H9 (cell line): ENCODE measurements at regions not wholly inside any gene's neighbourhood (a gene's known extent, or its start where the extent isn't known, plus 50 kb on each side); places are given as distances from the start of the nearest gene placed in this dataset.

Experiments used
- DNase-seq: peaks from one replicate; pipeline ENCODE4 v3.0.0-alpha.2; 2017
- H2AFZ ChIP-seq: one replicate; pipeline ENCODE4 v1.6.1; 2013; ENCODE audit warnings: mild to moderate bottlenecking, low read length, control low read depth, moderate library complexity
- H2AK5ac ChIP-seq: 2 replicates; pipeline ENCODE4 v1.6.1; 2013; ENCODE audit warnings: low read length, control low read depth, mixed read lengths; ENCODE audit not compliant: insufficient read length
- H2BK120ac ChIP-seq: one replicate; pipeline ENCODE4 v1.6.1; 2013; ENCODE audit warnings: low read depth, mild to moderate bottlenecking, low read length, control low read depth, inconsistent platforms; ENCODE audit not compliant: poor library complexity, severe bottlenecking
- H2BK12ac ChIP-seq: 2 replicates; pipeline ENCODE4 v1.6.1; 2013; ENCODE audit warnings: low read length, control low read depth, mixed read lengths, low read depth; ENCODE audit not compliant: insufficient read length
- H2BK15ac ChIP-seq: 2 replicates; pipeline ENCODE4 v1.6.1; 2013; ENCODE audit warnings: low read depth, low read length, control low read depth
- H2BK20ac ChIP-seq: one replicate; pipeline ENCODE4 v1.6.1; 2013; ENCODE audit warnings: low read depth, mild to moderate bottlenecking, low read length, control low read depth, inconsistent platforms; ENCODE audit not compliant: poor library complexity, severe bottlenecking
- H2BK5ac ChIP-seq: 2 replicates; pipeline ENCODE4 v1.6.1; 2013; ENCODE audit warnings: low read length, control low read depth, mixed read lengths; ENCODE audit not compliant: insufficient read length
- H3K14ac ChIP-seq: 2 replicates; pipeline ENCODE4 v1.6.1; 2013; ENCODE audit warnings: low read length, control low read depth; ENCODE audit not compliant: insufficient read depth
- H3K18ac ChIP-seq: 2 replicates; pipeline ENCODE4 v1.6.1; 2013; ENCODE audit warnings: low read depth, mild to moderate bottlenecking, mixed read lengths, low read length, control low read depth; ENCODE audit not compliant: insufficient read length
- H3K23ac ChIP-seq: 2 replicates; pipeline ENCODE4 v1.6.1; 2013; ENCODE audit warnings: low read length, control low read depth, mixed read lengths, low read depth; ENCODE audit not compliant: insufficient read length
- H3K23me2 ChIP-seq: 2 replicates; pipeline ENCODE4 v1.6.1; 2013; ENCODE audit warnings: low read depth, mild to moderate bottlenecking, mixed read lengths, low read length, control low read depth; ENCODE audit not compliant: insufficient read length, poor library complexity, severe bottlenecking
- H3K27ac ChIP-seq: 2 replicates; pipeline ENCODE4 v1.5.1; 2013; ENCODE audit warnings: low read length, control low read depth, mixed read lengths, low read depth; ENCODE audit not compliant: insufficient read length
- H3K27me3 ChIP-seq: 2 replicates; pipeline ENCODE4 v1.6.1; 2013; ENCODE audit warnings: low read length, control low read depth, inconsistent platforms; ENCODE audit not compliant: insufficient read depth
- H3K4ac ChIP-seq: 2 replicates; pipeline ENCODE4 v1.6.1; 2013; ENCODE audit warnings: low read depth, mild to moderate bottlenecking, control low read depth, inconsistent platforms, low read length, moderate library complexity
- H3K4me1 ChIP-seq: 2 replicates; pipeline ENCODE4 v1.6.1; 2013; ENCODE audit warnings: low read length, control low read depth, inconsistent platforms; ENCODE audit not compliant: insufficient read depth
- H3K4me2 ChIP-seq: 2 replicates; pipeline ENCODE4 v1.6.1; 2013; ENCODE audit warnings: low read length, control low read depth, mixed read lengths; ENCODE audit not compliant: insufficient read length, insufficient read depth
- H3K56ac ChIP-seq: 2 replicates; pipeline ENCODE4 v1.6.1; 2013; ENCODE audit warnings: low read depth, mild to moderate bottlenecking, mixed read lengths, low read length, control low read depth; ENCODE audit not compliant: insufficient read length
- H3K79me1 ChIP-seq: 2 replicates; pipeline ENCODE4 v1.6.1; 2013; ENCODE audit warnings: low read depth, mild to moderate bottlenecking, moderate library complexity, low read length, control low read depth, inconsistent platforms; ENCODE audit not compliant: insufficient read depth, poor library complexity, severe bottlenecking
- H3K79me2 ChIP-seq: 2 replicates; pipeline ENCODE4 v1.6.1; 2013; ENCODE audit warnings: low read length, control low read depth, inconsistent platforms; ENCODE audit not compliant: insufficient read depth
- H3K9ac ChIP-seq: 2 replicates; pipeline ENCODE4 v1.6.1; 2013; ENCODE audit warnings: low read length, control low read depth, mixed read lengths; ENCODE audit not compliant: insufficient read length; ENCODE audit errors: extremely low read depth
- H3K9me3 ChIP-seq: one replicate; pipeline ENCODE4 v1.6.1; 2013; ENCODE audit warnings: low read depth, low read length, inconsistent platforms; ENCODE audit not compliant: control insufficient read depth
- H3T11ph ChIP-seq: one replicate; pipeline ENCODE4 v1.6.1; 2013; ENCODE audit warnings: mild to moderate bottlenecking, low read length, control low read depth, inconsistent platforms
- H4K20me1 ChIP-seq: one replicate; pipeline ENCODE4 v1.6.1; 2013; ENCODE audit not compliant: control insufficient read depth, insufficient read length, insufficient read depth
- H4K5ac ChIP-seq: 2 replicates; pipeline ENCODE4 v1.6.1; 2013; ENCODE audit warnings: low read depth, mild to moderate bottlenecking, mixed read lengths, low read length, control low read depth; ENCODE audit not compliant: insufficient read length
- H4K8ac ChIP-seq: replicated peaks from 2 replicates; pipeline ENCODE4 v1.6.1; 2013; ENCODE audit warnings: low read length, control low read depth, mixed read lengths, low read depth; ENCODE audit not compliant: insufficient read length
- H4K91ac ChIP-seq: 2 replicates; pipeline ENCODE4 v1.6.1; 2013; ENCODE audit warnings: low read depth, mild to moderate bottlenecking, moderate library complexity, mixed read lengths, low read length, control low read depth; ENCODE audit not compliant: insufficient read length
- H3K27ac Mint-ChIP-seq, 3 experiments: 2 replicates in 2 of 3; 3 replicates in 1 of 3; pipeline ENCODE4 v1.8.0; 2020 to 2021; ENCODE audit warnings: mixed read lengths in 3 of 3, mild to moderate bottlenecking in 1 of 3, moderate library complexity in 1 of 3
- H3K27me3 Mint-ChIP-seq: 2 replicates; pipeline ENCODE4 v1.8.0; 2021; ENCODE audit warnings: low read depth, mild to moderate bottlenecking, moderate library complexity, mixed read lengths
- H3K36me3 Mint-ChIP-seq, 3 experiments: 2 replicates in 2 of 3; 3 replicates in 1 of 3; pipeline ENCODE4 v1.8.0; 2020 to 2021; ENCODE audit warnings: low read depth in 3 of 3, mixed read lengths in 3 of 3; ENCODE audit not compliant: insufficient read depth in 1 of 3
- H3K4me1 Mint-ChIP-seq, 2 experiments: 2 replicates each; pipeline ENCODE4 v1.8.0; 2020; ENCODE audit warnings: mixed read lengths in 2 of 2
- H3K4me3 Mint-ChIP-seq, 2 experiments: 2 replicates in 1 of 2; 3 replicates in 1 of 2; pipeline ENCODE4 v1.8.0; 2020 to 2021; ENCODE audit warnings: mild to moderate bottlenecking in 2 of 2, mixed read lengths in 2 of 2, moderate library complexity in 1 of 2
- H3K9me3 Mint-ChIP-seq, 2 experiments: 2 replicates in 1 of 2; 3 replicates in 1 of 2; pipeline ENCODE4 v1.8.0; 2020; ENCODE audit warnings: mild to moderate bottlenecking in 2 of 2, mixed read lengths in 2 of 2, moderate library complexity in 1 of 2
- WGBS: extraction: QIAGEN DNeasy Blood & Tissue Kit; methylation state at CpG from one replicate; pipeline ENCODE4 v1.1.7; 2013; ENCODE audit warnings: missing lambda C conversion rate, low lambda C conversion rate, mixed read lengths; ENCODE audit not compliant: insufficient read length; ENCODE audit errors: extremely low coverage; 5-methylcytosine and 5-hydroxymethylcytosine counted together
- TF ChIP-seq, protein P1 (sequence below): fragments of 200-600 bp; sonication (generic); conservative IDR thresholded peaks from 3 replicates; pipeline ENCODE4 v1.8.0; 2021; ENCODE audit warnings: antibody characterized with exemption, mild to moderate bottlenecking

DNA sequence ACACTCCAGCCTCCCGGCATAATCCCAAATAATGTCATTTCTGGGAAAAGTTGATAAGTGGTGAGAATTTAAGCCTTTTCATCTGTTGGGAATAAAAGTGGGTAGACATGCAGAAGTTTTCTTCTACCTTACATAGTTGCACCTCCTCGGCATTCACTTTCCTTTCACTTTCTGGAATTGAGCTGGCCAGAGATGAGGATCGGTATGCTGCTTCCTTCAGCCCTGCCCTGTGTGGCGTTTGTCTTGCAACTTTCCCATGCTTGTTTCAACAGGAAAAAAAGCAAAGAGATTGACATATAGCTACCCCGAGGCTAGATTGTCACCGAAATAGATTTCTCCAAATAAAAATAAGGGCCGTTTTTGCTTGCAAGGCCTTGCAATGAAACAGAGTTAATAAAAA lies 65.8 kb upstream of the JAG1 start:
- Histone ChIP-seq H4K8ac (no peak overlapping the region), H2BK5ac (no peak overlapping the region), H2BK20ac (no peak overlapping the region), H2AFZ (no peak overlapping the region), H3K4me1 (no peaks in the 10 kb centered on the region), H3K9me3 (no peaks in the 10 kb centered on the region), H3K23ac (no peak overlapping the region), H2BK12ac (no peak overlapping the region), H3K56ac (no peak overlapping the region), H3K4ac (no peak overlapping the region), H3K79me2 (no peaks in the 10 kb centered on the region), H4K91ac (no peak overlapping the region), H3K18ac (no peak overlapping the region), H3K27me3 (no peaks in the 10 kb centered on the region), H2BK15ac (no peak overlapping the region), H3K27ac (no peak overlapping the region), H4K20me1 (no peaks in the 10 kb centered on the region), H3K4me2 (no peak overlapping the region), H3T11ph (no peak overlapping the region), H2AK5ac (no peak overlapping the region), H3K14ac (no peak overlapping the region), H3K79me1 (no peaks in the 10 kb centered on the region), H4K5ac (no peak overlapping the region), H3K23me2 (no peaks in the 10 kb centered on the region), H2BK120ac (no peak overlapping the region), H3K9ac (no peak overlapping the region)
- H3K4me1 Mint-ChIP-seq, result peaks cover 3% of the 10 kb centered on the region in 2 experiments; a peak in 1 of 4 replicates
- no peaks in the 10 kb centered on the region for H3K27me3 Mint-ChIP-seq
- no peak overlapping the region for H3K27ac Mint-ChIP-seq
- no peaks in the 10 kb centered on the region; a peak in 1 of 5 replicates for H3K9me3 Mint-ChIP-seq
- no CpG with 5 or more reads among the region's 7 CpGs for WGBS
- no peak for DNase-seq
- H3K36me3 Mint-ChIP-seq, result no peaks in the 10 kb centered on the region; a peak in 1 of 7 replicates
- TF ChIP-seq, protein P1, sequence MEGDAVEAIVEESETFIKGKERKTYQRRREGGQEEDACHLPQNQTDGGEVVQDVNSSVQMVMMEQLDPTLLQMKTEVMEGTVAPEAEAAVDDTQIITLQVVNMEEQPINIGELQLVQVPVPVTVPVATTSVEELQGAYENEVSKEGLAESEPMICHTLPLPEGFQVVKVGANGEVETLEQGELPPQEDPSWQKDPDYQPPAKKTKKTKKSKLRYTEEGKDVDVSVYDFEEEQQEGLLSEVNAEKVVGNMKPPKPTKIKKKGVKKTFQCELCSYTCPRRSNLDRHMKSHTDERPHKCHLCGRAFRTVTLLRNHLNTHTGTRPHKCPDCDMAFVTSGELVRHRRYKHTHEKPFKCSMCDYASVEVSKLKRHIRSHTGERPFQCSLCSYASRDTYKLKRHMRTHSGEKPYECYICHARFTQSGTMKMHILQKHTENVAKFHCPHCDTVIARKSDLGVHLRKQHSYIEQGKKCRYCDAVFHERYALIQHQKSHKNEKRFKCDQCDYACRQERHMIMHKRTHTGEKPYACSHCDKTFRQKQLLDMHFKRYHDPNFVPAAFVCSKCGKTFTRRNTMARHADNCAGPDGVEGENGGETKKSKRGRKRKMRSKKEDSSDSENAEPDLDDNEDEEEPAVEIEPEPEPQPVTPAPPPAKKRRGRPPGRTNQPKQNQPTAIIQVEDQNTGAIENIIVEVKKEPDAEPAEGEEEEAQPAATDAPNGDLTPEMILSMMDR, result no peak
- no peak overlapping the region for H3K4me3 Mint-ChIP-seq
